GM21526 (cell line): ENCODE measurements at regions not wholly inside any gene's neighbourhood (a gene's known extent, or its start where the extent isn't known, plus 50 kb on each side); places are given as distances from the start of the nearest gene placed in this dataset.
A peak's percentile ranks its signal among the peaks of the same experiment; 100 is the strongest.

Source experiments
- ATAC-seq: cut with Tn5 transposase; IDR thresholded peaks from one replicate; pipeline ENCODE4 v1.9.1; 2021; ENCODE audit warnings: moderate library complexity; ENCODE audit not compliant: unreplicated experiment, low FRiP score

DNA sequence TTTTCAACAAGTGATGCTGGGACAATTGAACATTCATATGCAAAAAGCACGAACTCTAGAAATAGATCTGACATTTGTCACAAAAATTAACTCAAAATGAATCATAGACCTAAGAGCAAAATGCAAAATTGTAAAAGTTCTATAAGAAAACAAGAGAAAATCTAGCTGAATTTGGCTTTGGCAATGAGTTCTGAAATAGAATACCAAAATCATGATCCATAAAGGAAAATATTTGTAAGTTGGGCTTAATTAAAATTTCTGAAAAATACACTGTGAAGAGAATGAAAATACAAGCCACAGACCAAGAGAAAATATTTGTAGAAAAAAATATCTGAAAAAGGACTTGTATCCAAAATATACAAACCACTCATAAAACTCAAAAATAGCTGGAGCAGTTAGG lies 698.8 kb upstream of the CELF2 start:
- ATAC-seq, result no peak

DNA sequence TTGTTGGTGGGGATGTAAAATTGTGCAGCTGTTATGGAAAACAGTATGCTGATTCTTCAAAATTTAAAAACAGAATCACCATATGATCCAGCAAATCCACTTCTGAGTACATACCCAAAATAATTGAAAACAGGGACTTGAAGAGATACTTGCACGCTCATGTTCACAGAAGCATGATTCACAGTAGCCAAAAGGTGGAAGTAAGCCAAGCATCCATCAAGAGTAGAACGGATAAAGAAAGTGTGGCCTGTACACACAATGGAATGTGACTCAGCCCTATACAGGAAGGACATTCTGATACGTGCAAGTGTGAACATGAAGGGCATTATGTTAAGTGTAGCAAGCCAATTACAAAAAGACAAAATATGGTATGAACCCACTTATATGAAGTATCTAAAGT lies 696.7 kb upstream of the CELF2 start:
- ATAC-seq, result no peak

- ATAC-seq, result no peak
Measured at GRCh38 chr10:10326116-10326515, 691.6 kb upstream of the CELF2 start.

- no peak for ATAC-seq
Measured at GRCh38 chr10:10327934-10328333, 689.7 kb upstream of the CELF2 start.

DNA sequence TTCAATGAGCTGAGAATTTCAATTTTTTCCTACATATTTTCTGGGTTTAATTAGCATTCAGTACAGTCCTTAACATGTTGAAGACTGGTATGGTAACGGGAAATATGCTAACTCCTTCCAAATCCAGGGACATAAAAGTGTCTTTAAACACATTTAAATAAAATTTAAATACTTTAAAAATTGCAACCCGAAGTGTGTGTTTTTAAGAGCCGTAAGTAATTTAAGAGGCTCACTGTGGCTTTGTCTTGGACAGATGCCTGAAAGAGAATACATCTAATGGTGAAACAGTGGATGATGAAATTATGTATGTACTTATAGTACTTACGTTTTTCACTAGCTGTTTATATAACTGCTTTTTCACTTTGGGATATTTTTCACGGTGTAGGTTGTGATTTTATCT lies 687.3 kb upstream of the CELF2 start:
- ATAC-seq, result no peak

GRCh38 chr10:10332786-10333185 lies 684.9 kb upstream of the CELF2 start:
- peak; percentile 60 for ATAC-seq

GRCh38 chr10:10333622-10334021 lies 684.0 kb upstream of the CELF2 start:
- no peak for ATAC-seq

- no peak for ATAC-seq
Measured at GRCh38 chr10:10338339-10338738, 679.3 kb upstream of the CELF2 start.

- ATAC-seq, result no peak
Measured at GRCh38 chr10:10346390-10347150, 671.1 kb upstream of the CELF2 start.

DNA sequence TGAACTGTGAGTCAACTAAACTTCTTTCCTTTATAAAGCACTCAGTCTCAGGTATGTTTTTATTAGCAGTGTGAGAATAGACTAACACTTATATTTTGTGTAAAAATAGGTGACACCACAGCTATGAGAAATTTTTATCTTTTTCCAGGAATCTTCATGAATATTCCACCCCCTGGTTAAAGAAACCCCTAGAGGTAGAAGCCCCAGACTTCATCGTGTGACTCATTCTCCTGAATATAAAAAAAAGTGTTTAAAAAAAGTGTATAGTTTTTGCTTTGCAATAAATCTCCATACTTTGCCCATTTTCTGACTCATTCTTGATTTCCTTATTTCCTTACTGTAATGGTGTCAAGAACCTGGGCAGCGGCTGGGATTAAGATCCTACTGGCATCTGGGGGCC lies 667.6 kb upstream of the CELF2 start:
- ATAC-seq, result no peak

- ATAC-seq, result no peak
Measured at GRCh38 chr10:10351451-10351850, 666.2 kb upstream of the CELF2 start.

- no peak for ATAC-seq
Measured at GRCh38 chr10:10353326-10353868, 664.3 kb upstream of the CELF2 start.

DNA sequence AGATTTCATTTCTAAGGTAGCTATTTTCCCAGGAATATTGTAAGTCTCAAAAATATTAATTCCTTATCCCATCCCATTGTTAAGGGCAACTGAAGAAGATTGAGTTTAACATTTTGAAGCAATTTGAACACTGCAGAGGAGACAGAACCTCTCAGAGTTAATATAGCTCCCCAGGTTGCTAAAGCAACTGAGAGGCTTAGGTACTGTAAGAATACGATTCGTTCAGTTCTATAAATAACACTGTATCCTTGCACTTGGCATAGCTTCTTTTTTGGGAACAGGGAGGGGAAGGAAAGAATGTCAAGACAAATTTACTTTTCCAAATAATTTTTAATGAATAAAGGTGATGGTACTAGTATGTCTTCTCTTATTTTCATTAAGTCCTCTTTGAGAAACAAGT lies 658.4 kb upstream of the CELF2 start:
- ATAC-seq, result no peak

DNA sequence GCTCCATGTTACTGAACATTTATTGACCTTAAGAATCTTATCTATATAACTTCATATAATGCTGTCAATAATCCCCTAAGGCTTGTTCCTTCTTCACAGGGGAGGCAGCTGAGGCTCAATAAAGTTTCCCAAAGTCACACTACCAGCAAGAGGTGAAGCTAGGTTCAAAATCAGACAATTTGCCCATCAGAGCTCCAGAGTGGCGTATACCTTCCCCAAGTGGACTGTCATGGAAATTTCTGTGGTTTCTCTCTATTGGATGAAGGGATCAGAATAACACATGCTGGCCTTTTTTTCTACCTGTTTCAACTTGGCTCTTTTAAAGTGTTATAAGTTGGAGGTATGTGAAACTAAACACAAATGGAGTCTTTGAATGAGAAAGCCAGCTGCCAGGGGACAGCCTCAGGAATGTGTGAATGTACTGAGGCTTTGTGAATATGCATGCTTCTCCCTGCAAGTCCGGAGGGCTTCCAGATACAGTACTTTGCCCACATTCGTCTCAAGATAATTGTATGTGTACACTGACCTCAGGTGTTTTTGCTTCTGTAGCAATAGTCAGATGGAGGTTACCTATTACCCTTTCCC lies 656.3 kb upstream of the CELF2 start:
- no peak for ATAC-seq

DNA sequence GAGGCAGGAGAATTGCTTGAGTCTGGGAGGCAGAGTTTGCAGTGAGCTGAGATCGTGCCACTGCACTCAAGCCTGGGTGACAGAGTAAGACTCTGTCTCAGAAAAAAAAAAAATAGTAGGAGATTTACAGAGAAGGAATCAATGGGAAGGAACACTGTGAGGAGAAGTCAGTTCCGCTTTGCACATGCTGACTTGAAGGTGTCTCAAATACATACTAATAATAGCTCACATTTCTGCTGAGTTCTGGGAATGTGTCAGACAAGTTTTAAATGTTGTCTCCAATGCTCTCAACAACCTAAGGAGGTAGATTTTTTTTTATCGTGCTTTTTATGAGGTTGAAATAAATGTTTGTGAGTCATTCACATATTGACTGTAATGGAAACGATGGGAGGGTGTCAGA lies 654.9 kb upstream of the CELF2 start:
- ATAC-seq, result no peak

DNA sequence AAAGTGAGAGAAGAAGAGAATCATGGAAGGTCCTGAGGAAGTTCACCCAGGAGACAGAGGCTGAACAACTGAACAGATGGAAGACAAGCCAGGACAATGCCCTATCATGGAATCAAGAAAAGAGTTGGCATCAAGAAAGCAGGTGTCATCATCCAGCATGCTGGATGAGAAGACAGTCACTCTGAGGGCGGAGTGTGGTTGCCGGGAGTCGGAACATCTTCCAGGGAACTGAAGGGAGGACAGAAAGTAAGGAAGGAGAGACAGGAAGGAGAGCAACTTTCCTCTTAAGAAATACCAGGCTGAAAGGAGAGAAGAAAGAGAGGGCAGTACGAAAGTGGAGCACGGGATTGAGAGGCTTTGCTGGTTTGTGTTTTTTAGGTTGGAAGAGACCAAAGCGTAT lies 654.5 kb upstream of the CELF2 start:
- no peak for ATAC-seq

DNA sequence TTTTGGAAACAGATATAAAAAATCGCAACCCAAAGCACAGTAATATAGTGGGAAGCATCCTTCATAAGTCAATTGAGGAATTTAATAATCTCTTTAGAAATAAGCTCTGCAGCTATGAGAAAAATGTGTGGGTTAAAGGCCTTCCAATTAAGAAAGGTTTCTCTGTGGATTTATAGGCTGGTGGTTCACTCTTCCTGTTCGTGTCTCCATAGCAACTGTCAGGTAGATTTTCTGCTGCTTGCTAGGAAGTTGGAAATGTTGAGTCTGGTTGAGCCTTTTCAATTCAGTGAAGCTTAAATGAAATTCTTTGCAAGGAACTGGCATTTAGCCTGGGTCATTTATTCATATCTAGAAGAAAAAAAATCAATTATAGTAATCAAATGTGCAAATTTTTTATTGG lies 652.8 kb upstream of the CELF2 start:
- no peak for ATAC-seq

GRCh38 chr10:10365676-10366075 lies 652.0 kb upstream of the CELF2 start:
- ATAC-seq, result no peak

DNA sequence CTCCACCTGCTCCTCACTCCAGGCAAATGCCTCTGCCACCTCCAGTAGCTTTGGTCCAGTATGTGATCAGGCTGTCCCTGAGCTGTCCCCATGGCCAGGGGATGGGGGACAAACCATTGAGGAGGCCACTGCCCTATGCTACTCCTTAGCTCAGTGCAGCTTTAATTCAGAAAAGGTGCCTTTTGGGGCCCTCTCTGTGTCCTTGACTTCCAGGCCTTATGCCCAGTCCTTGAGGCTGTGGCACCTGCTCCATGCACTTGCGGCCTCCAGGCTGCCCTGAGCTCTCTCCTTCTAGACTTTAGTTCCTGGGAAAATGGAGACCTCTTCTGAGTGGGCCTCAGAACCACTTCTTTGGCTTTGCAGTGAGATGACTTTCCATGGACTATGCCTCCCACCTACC lies 650.8 kb upstream of the CELF2 start:
- no peak for ATAC-seq

GRCh38 chr10:10367264-10367663 lies 650.4 kb upstream of the CELF2 start:
- ATAC-seq, result no peak

DNA sequence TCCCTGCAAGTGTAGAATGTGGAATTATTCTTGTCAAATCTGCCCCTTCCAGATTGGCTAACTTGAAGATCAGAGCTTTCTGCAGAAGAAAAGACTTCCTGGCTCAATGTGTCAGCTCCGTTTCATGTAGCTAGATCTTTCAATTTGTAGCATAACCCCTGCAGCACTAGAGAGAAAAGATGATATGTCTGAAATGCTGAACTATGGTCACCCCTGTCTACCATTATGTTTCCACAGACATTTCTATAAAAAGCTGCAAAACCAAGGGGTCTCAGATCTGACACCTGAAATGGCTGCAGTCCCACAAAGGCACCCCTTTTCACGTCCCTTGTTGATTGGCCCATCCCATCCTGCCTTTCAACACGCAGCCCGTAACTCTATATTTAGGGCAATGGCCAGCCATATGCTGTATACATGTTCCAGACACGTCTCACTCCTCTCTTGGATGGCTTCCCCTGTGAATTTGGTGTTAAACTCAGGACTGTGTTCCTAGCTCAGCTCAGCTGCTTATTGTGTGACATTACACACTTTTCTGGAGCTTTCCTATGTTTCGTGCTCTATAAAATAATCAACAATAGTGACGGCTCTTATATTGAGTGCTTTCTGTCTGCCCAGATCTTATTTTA lies 648.6 kb upstream of the CELF2 start:
- no peak for ATAC-seq

GRCh38 chr10:10385831-10386230 lies 631.8 kb upstream of the CELF2 start:
- no peak for ATAC-seq
